ENCODE measurements at regions not wholly inside any gene's neighbourhood (a gene's known extent, or its start where the extent isn't known, plus 50 kb on each side); places are given as distances from the start of the nearest gene placed in this dataset.

DNA sequence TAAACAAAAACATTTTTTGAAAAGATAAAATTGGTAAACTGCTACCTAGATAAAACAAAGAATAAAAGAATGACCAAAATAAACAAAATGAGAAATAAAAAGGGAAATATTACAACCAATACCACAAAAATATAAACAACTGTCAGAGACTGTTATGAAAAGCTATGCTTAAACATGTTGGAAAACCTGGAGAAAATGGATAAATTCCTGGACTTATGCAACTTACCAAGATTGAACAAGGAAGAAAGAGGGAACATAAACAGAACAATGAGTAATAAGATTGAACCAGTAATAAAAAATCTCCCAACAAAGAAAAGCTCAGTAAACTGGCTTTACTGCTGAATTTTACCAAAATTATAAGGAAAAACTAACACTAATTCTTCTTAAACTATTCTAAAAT is 518.7 kb downstream of the GRXCR1 start:
- no peak overlapping the region for H3K4me3 ChIP-seq (ENCODE audit: low read depth, low read length)
- in situ Hi-C loops (cut with HindIII; ENCODE audit: low sequenced_read_pairs): no loop called here
- DNase-seq (ENCODE audit: low read depth): no peak
- TF ChIP-seq, protein P1, sequence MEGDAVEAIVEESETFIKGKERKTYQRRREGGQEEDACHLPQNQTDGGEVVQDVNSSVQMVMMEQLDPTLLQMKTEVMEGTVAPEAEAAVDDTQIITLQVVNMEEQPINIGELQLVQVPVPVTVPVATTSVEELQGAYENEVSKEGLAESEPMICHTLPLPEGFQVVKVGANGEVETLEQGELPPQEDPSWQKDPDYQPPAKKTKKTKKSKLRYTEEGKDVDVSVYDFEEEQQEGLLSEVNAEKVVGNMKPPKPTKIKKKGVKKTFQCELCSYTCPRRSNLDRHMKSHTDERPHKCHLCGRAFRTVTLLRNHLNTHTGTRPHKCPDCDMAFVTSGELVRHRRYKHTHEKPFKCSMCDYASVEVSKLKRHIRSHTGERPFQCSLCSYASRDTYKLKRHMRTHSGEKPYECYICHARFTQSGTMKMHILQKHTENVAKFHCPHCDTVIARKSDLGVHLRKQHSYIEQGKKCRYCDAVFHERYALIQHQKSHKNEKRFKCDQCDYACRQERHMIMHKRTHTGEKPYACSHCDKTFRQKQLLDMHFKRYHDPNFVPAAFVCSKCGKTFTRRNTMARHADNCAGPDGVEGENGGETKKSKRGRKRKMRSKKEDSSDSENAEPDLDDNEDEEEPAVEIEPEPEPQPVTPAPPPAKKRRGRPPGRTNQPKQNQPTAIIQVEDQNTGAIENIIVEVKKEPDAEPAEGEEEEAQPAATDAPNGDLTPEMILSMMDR (IDR thresholded peaks at IDR 0.05; ENCODE audit: low read depth, low read length, missing control alignments): no peak

DNA sequence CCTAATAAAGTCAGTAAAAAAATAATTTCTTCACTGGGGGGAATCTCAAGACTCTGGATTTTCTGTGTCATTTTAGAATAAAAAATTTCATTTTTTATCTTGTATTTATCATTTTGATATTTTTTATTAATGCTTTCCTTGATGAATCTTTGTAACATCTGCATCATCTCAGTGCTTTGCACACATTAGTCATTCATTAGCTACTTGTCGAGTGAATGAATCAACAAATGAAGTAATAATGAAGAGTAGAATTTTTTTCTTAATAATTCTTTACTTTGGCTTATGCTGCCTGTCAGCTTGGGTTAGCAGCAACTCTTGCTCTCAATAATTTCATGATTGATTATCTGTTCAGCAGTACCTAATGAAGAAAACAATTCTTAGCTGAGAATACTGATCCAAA is 530.8 kb downstream of the GRXCR1 start:
- TF ChIP-seq, protein P1 (IDR thresholded peaks at IDR 0.05; ENCODE audit: low read depth, low read length, missing control alignments): no peak

DNA sequence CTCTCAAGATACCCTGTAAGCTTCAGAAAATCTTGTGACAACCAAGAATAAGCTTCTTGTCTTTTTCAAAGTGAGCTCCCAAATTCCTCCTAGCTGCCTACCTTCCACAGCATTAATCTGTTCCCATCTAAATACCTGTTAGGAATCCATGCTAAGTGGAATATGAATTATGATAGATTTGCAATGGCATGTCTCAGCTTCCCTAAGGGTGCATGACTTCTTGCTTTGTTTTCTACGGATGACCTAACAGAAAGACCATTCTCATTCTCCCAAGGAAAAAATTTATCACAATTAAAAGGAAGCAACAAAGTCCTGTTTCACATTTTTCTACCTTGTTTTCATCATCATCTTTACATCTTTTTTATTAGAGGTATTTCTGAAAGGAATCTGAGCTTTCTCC is 532.7 kb downstream of the GRXCR1 start:
- no peak for DNase-seq (ENCODE audit: low read depth)
- in situ Hi-C loops (cut with HindIII; ENCODE audit: low sequenced_read_pairs): no loop called here
- TF ChIP-seq, protein P1 (IDR thresholded peaks at IDR 0.05; ENCODE audit: low read depth, low read length, missing control alignments): no peak
- no peak overlapping the region for H3K4me3 ChIP-seq (ENCODE audit: low read depth, low read length)

More for the DNA sequence above, 530.8 kb downstream of the GRXCR1 start:
- DNase-seq (ENCODE audit: low read depth): no peak
- in situ Hi-C loops (cut with HindIII; ENCODE audit: low sequenced_read_pairs): no loop called here
- no peak overlapping the region for H3K4me3 ChIP-seq (ENCODE audit: low read depth, low read length)

DNA sequence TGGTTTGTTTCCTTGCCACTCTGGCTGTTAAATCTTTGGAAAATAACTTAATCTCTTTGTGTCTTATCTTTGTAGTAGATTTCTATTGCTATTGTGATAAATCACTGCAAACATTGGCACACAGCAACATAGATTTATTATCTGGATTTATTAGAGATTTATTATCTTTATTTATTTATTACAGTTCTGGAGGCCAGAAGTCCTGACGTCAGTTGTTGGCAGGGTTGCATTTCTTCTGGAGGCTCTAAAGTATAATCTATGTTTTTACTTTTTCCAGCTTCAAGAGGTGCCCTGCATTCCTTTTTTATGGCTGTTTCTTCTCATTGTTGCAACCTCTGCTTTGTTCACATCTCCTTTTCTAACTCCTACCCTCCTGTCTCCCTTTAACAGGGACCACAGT is 542.8 kb downstream of the GRXCR1 start:
- DNase-seq (ENCODE audit: low read depth): no peak
- H3K4me3 ChIP-seq (ENCODE audit: low read depth, low read length): no peak overlapping the region
- in situ Hi-C loops (cut with HindIII; ENCODE audit: low sequenced_read_pairs): no loop called here
- TF ChIP-seq, protein P1 (IDR thresholded peaks at IDR 0.05; ENCODE audit: low read depth, low read length, missing control alignments): no peak

DNA sequence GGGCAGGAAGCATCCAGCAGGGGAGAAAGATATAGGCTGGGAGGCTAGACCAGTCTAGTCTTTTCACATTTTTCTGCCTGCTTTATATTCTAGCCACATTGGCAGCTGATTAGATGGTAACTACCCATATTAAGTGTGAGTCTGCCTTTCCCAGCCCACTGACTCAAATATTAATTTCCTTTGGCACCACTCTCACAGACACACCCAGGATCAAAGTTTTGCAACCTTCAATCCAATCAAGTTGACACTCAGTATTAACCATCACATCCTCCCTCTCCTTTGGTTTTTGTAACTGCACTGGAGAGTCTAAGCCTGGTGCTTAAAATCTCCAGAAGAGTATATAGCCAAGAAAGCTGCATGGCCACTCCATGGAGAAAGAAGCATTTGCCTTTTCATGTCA is 560.4 kb downstream of the GRXCR1 start:
- no peak for DNase-seq (ENCODE audit: low read depth)
- H3K4me3 ChIP-seq (ENCODE audit: low read depth, low read length): no peak overlapping the region
- in situ Hi-C loops (cut with HindIII; ENCODE audit: low sequenced_read_pairs): no loop called here
- TF ChIP-seq, protein P1 (IDR thresholded peaks at IDR 0.05; ENCODE audit: low read depth, low read length, missing control alignments): no peak

DNA sequence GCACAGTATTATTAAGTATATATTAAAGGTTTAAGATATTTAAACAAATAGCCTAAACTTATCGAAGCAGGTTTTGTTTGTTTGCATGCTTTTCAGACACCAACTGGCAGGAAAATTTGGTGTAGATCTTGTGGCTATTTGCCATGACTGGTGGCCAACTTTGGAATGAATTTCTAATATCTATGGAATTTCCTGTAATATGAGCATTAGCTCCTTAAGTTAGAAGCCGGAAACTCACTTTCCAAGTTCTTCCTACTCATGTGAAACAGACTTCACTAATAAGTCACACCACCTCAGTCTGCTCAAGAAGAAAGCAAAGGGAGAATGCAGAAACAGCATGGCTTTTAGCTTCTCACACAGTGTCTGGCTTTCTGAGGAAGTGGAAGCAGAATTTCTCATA is 563.9 kb downstream of the GRXCR1 start:
- H3K4me3 ChIP-seq (ENCODE audit: low read depth, low read length): no peak overlapping the region
- in situ Hi-C loops (cut with HindIII; ENCODE audit: low sequenced_read_pairs): no loop called here
- DNase-seq (ENCODE audit: low read depth): peak; percentile 53
- TF ChIP-seq, protein P1 (IDR thresholded peaks at IDR 0.05; ENCODE audit: low read depth, low read length, missing control alignments): no peak

DNA sequence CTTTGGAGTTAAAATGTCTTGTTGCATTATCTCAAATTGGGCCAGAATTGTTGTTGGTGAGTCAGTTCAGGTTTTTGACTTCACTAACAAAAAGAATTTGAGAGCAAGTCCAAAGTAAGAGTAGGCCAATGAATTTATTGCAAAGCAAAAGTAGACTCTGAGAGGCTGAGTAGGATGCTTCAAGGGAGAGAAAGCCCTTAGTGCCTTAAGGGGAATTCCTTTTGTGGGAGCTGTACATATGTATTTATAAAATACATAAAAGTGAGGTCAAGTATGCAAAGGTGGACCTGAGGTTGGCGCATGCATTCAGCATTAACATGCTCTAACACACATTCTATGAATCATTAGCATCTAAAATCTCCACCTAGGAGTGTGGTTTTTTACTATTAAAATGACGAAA is 565.4 kb downstream of the GRXCR1 start:
- in situ Hi-C loops (cut with HindIII; ENCODE audit: low sequenced_read_pairs): no loop called here
- no peak for DNase-seq (ENCODE audit: low read depth)
- H3K4me3 ChIP-seq (ENCODE audit: low read depth, low read length): no peak overlapping the region
- TF ChIP-seq, protein P1 (IDR thresholded peaks at IDR 0.05; ENCODE audit: low read depth, low read length, missing control alignments): no peak
